Stimulated activated CD4-positive, alpha-beta T cell treated with anti-CD3 and anti-CD28 coated beads, Interleukin-1b, Interleukin-23, amount 100 ng/mL, for 1 hour (primary cell): ENCODE measurements at regions not wholly inside any gene's neighbourhood (a gene's known extent, or its start where the extent isn't known, plus 50 kb on each side); places are given as distances from the start of the nearest gene placed in this dataset.
"Not testable (repeated sequence)": the region's sequence is repeated elsewhere in the genome, so short reads cannot be mapped to it uniquely, and the experiment has no call there.

Experiments used
- DNase-seq, 2 donors: peaks; one replicate each; pipeline ENCODE4 v3.0.0-alpha.2; 2020; ENCODE audit warnings: low read depth in 2 of 2

- DNase-seq: no peak
These were observed 125.7 kb upstream of the KCTD7 start for GRCh38 chr7:66503036-66503370.

- no peak for DNase-seq
These were observed 125.1 kb upstream of the KCTD7 start for GRCh38 chr7:66503551-66504031.

GRCh38 chr7:66504131-66504530, 124.5 kb upstream of the KCTD7 start:
- DNase-seq: no peak

- no peak for DNase-seq
These were observed 123.7 kb upstream of the KCTD7 start for GRCh38 chr7:66505009-66505408.

- no peak for DNase-seq
These were observed 122.9 kb upstream of the KCTD7 start for GRCh38 chr7:66505531-66506451.

- DNase-seq: not testable (repeated sequence)
These were observed 122.0 kb upstream of the KCTD7 start for GRCh38 chr7:66506703-66507102.

GRCh38 chr7:66507764-66508296, 120.9 kb upstream of the KCTD7 start:
- no peak for DNase-seq

GRCh38 chr7:66508431-66508830, 120.2 kb upstream of the KCTD7 start:
- no peak for DNase-seq

- DNase-seq: no peak
These were observed 114.6 kb upstream of the KCTD7 start for GRCh38 chr7:66514050-66514449.

GRCh38 chr7:66517212-66517909, 111.3 kb upstream of the KCTD7 start:
- no peak for DNase-seq

- DNase-seq: no peak
These were observed 110.5 kb upstream of the KCTD7 start for GRCh38 chr7:66518151-66518691.

- no peak for DNase-seq
These were observed 107.0 kb upstream of the KCTD7 start for GRCh38 chr7:66521675-66522074.

- no peak for DNase-seq
These were observed 106.2 kb upstream of the KCTD7 start for GRCh38 chr7:66522518-66522917.

- DNase-seq: no peak
These were observed 105.3 kb upstream of the KCTD7 start for GRCh38 chr7:66523409-66523808.

GRCh38 chr7:66524738-66525137, 103.9 kb upstream of the KCTD7 start:
- DNase-seq: no peak

- DNase-seq: not testable (repeated sequence)
These were observed 101.9 kb upstream of the KCTD7 start for GRCh38 chr7:66526782-66527181.

GRCh38 chr7:66528652-66529051, 100.0 kb upstream of the KCTD7 start:
- no peak for DNase-seq

GRCh38 chr7:66529883-66530610, 98.6 kb upstream of the KCTD7 start:
- no peak for DNase-seq

- DNase-seq: no peak
These were observed 93.0 kb upstream of the KCTD7 start for GRCh38 chr7:66535414-66536329.

GRCh38 chr7:66537380-66537779, 91.3 kb upstream of the KCTD7 start:
- DNase-seq: no peak

- DNase-seq: no peak
These were observed 90.8 kb upstream of the KCTD7 start for GRCh38 chr7:66537876-66538275.
